SU-DHL-6 (cell line): ENCODE measurements at regions not wholly inside any gene's neighbourhood (a gene's known extent, or its start where the extent isn't known, plus 50 kb on each side); places are given as distances from the start of the nearest gene placed in this dataset.

Experiments used
- CTCF ChIP-seq: fragments of 200-600 bp; sonication (generic); IDR thresholded peaks from one replicate; pipeline ENCODE4 v1.5.1; 2017; ENCODE audit warnings: antibody characterized with exemption, mild to moderate bottlenecking, low read length, moderate library complexity; ENCODE audit not compliant: insufficient read depth, poor library complexity, severe bottlenecking
- EZH2phosphoT487 ChIP-seq: fragments of 200-600 bp; sonication (generic), shearing (Covaris generic); conservative IDR thresholded peaks from 2 replicates; pipeline ENCODE4 v1.6.1; 2018; ENCODE audit warnings: mild to moderate bottlenecking, antibody characterized with exemption, low read length, moderate library complexity, mixed read lengths

- no peak for TF ChIP-seq CTCF
- TF ChIP-seq EZH2phosphoT487, result no peak
These were observed 331.8 kb upstream of the XYLT1 start for GRCh38 chr16:17802571-17802970.
